ENCODE measurements at regions not wholly inside any gene's neighbourhood (a gene's known extent, or its start where the extent isn't known, plus 50 kb on each side); places are given as distances from the start of the nearest gene placed in this dataset.

- TF ChIP-seq REST (IDR thresholded peaks at IDR 0.05; ENCODE audit: borderline replicate concordance) (no peak), CTCF (IDR thresholded peaks at IDR 0.05; ENCODE audit: poor library complexity, severe bottlenecking) (no peak), MXI1 (conservative IDR thresholded peaks at IDR 0.05; ENCODE audit: poor library complexity, severe bottlenecking) (no peak), POLR2AphosphoS5 (IDR thresholded peaks at IDR 0.05) (no peak), EZH2 (IDR thresholded peaks at IDR 0.05; ENCODE audit: borderline replicate concordance, insufficient read depth, low read length, poor library complexity, severe bottlenecking) (no peak), EP300 (conservative IDR thresholded peaks at IDR 0.05; ENCODE audit: poor library complexity, severe bottlenecking) (no peak), RAD21 (conservative IDR thresholded peaks at IDR 0.05) (no peak), TAF1 (IDR thresholded peaks at IDR 0.05; ENCODE audit: low read depth) (no peak)
Observed at GRCh38 chr3:135908225-135908624, 57.3 kb upstream of the PPP2R3A start.

Measured in neural cell (in vitro differentiated cells).